ENCODE measurements at regions not wholly inside any gene's neighbourhood (a gene's known extent, or its start where the extent isn't known, plus 50 kb on each side); places are given as distances from the start of the nearest gene placed in this dataset.

DNA sequence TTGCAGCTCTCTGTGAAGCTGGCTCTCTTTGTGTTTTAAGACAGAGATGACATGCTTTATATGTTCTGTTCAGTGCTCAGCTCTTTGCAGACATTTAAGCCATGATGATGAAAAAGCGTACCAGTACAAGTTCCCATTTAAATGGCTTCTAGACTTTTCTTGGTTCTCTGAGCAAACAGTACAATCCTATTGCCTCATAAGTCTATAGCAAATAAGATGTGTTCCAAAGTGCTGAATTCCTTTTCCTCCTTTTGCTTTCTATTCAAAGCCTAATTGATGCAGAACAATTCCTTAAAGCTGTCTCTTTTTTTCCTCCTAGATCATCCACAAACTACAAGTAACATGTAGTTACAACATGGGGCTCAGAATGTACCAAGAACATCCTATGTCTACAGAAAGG is 168.8 kb upstream of the SPATS2L start:
- Histone ChIP-seq H3K4me1 (ENCODE audit: control insufficient read depth, low read depth, low read length) (no peaks in the 10 kb centered on the region), H3K79me2 (ENCODE audit: control insufficient read depth, insufficient read depth, low read length) (no peaks in the 10 kb centered on the region), H3K36me3 (ENCODE audit: control insufficient read depth, insufficient read depth, low read length) (no peaks in the 10 kb centered on the region), H3K79me1 (ENCODE audit: low read length) (no peaks in the 10 kb centered on the region), H2BK15ac (replicated peaks; ENCODE audit: low read depth) (no peak overlapping the region), H2BK5ac (ENCODE audit: low read length) (no peak overlapping the region), H3K27me3 (ENCODE audit: insufficient read depth, low read length, poor library complexity) (no peaks in the 10 kb centered on the region), H3K56ac (ENCODE audit: low read length) (no peak overlapping the region), H3K9ac (ENCODE audit: low read length) (no peak overlapping the region), H3K4ac (ENCODE audit: low read depth, low read length) (no peak overlapping the region), H2AK5ac (ENCODE audit: low read length) (no peak overlapping the region), H3K4me2 (ENCODE audit: low read length) (no peak overlapping the region), H3K27ac (ENCODE audit: low read depth, low read length) (no peak overlapping the region), H3K4me3 (ENCODE audit: low read length) (no peak overlapping the region), H4K8ac (ENCODE audit: low read depth, low read length) (no peak overlapping the region), H3K18ac (ENCODE audit: low read length) (peak overlapping the region; percentile 18), H4K5ac (ENCODE audit: low read length) (no peak overlapping the region), H3K23ac (ENCODE audit: low read length) (no peak overlapping the region), H2BK120ac (ENCODE audit: low read depth, low read length) (peak overlapping the region; percentile 68)
- no peak for DNase-seq
- WGBS (ENCODE audit: extremely low coverage, insufficient coverage, low lambda C conversion rate), result no CpG with 5 or more reads among the region's 1 CpG

DNA sequence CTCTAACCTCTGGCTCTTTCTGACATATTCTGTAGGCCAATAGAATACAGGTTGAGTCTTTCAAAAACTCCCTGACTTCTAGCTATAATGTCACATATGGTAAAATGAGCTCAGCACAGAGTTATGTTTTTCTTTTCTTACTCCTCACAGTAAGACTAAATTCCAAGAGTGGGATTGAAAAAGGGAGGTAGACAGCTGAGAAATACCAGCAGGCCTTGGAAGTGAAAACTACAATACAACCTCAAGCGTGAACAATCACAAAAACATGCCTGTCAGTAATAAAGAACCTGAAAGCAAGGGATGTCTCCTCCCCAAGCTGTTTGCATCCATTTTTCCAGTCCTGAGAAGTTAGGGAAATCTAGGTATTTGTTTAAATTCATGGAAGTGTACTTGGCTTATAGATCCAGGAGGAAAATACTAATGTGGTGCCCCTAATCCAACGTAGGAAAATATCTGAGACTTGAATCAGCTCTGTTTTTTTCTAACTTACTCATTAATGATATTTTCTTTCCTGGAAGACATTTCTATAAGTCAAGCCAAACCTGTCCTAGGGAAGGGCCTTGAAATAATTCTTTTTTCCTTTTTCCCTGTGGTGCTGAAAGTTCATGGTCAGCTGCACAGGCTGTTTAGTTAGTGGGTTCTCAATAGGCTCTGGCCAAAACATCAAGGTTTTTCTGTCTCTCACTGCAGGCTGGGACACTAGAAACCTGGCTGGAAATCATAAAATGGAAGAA is 167.9 kb upstream of the SPATS2L start:
- H3K36me3 ChIP-seq (ENCODE audit: control insufficient read depth, insufficient read depth, low read length), result no peaks in the 10 kb centered on the region
- H3K56ac ChIP-seq (ENCODE audit: low read length), result no peak overlapping the region
- H3K4ac ChIP-seq (ENCODE audit: low read depth, low read length), result no peak overlapping the region
- H2BK120ac ChIP-seq (ENCODE audit: low read depth, low read length), result peak overlapping the region; percentile 45
- no peak overlapping the region for H3K4me3 ChIP-seq (ENCODE audit: low read length)
- no peak overlapping the region for H4K5ac ChIP-seq (ENCODE audit: low read length)
- H3K9ac ChIP-seq (ENCODE audit: low read length), result no peak overlapping the region
- peak overlapping the region; percentile 98 for H2BK15ac ChIP-seq (replicated peaks; ENCODE audit: low read depth)
- no peak overlapping the region for H3K23ac ChIP-seq (ENCODE audit: low read length)
- no peaks in the 10 kb centered on the region for H3K79me2 ChIP-seq (ENCODE audit: control insufficient read depth, insufficient read depth, low read length)
- no CpG with 5 or more reads among the region's 2 CpGs for WGBS (ENCODE audit: extremely low coverage, insufficient coverage, low lambda C conversion rate)
- no peaks in the 10 kb centered on the region for H3K79me1 ChIP-seq (ENCODE audit: low read length)
- peak overlapping the region; percentile 76 for H4K8ac ChIP-seq (ENCODE audit: low read depth, low read length)
- peak overlapping the region; percentile 75 for H3K18ac ChIP-seq (ENCODE audit: low read length)
- no peak overlapping the region for H2AK5ac ChIP-seq (ENCODE audit: low read length)
- no peak overlapping the region for H2BK5ac ChIP-seq (ENCODE audit: low read length)
- no peaks in the 10 kb centered on the region for H3K27me3 ChIP-seq (ENCODE audit: insufficient read depth, low read length, poor library complexity)
- H3K27ac ChIP-seq (ENCODE audit: low read depth, low read length), result no peak overlapping the region
- no peak overlapping the region for H3K4me2 ChIP-seq (ENCODE audit: low read length)
- H3K4me1 ChIP-seq (ENCODE audit: control insufficient read depth, low read depth, low read length), result no peaks in the 10 kb centered on the region
- DNase-seq, result no peak

DNA sequence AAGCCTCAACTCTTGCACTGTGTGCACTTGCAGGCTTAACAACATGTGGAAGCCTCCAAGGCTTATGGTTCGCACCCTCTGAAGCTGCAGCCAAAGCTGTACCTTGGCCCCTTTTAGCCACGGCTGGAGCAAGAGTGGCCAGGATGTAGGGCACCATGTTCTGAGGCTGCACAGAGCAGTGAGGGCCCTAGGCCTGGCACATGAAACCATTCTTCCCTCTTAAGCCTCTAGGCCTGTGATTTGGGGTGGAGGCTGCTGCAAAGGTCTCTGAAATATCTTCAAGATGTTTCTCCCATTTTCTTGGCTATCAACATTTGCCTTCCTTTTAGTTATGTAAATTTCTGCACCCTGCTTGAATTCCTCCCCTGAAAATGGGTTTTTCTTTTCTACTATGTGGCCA is 161.9 kb upstream of the SPATS2L start:
- H3K4me2 ChIP-seq (ENCODE audit: low read length), result no peak overlapping the region
- DNase-seq, result no peak
- no peak overlapping the region for H2BK15ac ChIP-seq (replicated peaks; ENCODE audit: low read depth)
- H2BK120ac ChIP-seq (ENCODE audit: low read depth, low read length), result no peak overlapping the region
- no peaks in the 10 kb centered on the region for H3K79me2 ChIP-seq (ENCODE audit: control insufficient read depth, insufficient read depth, low read length)
- H3K36me3 ChIP-seq (ENCODE audit: control insufficient read depth, insufficient read depth, low read length), result no peaks in the 10 kb centered on the region
- H2AK5ac ChIP-seq (ENCODE audit: low read length), result no peak overlapping the region
- H3K4me1 ChIP-seq (ENCODE audit: control insufficient read depth, low read depth, low read length), result no peaks in the 10 kb centered on the region
- no CpG with 5 or more reads among the region's 2 CpGs for WGBS (ENCODE audit: extremely low coverage, insufficient coverage, low lambda C conversion rate)
- no peak overlapping the region for H3K18ac ChIP-seq (ENCODE audit: low read length)
- H3K56ac ChIP-seq (ENCODE audit: low read length), result no peak overlapping the region
- H2BK5ac ChIP-seq (ENCODE audit: low read length), result no peak overlapping the region
- H3K27me3 ChIP-seq (ENCODE audit: insufficient read depth, low read length, poor library complexity), result no peaks in the 10 kb centered on the region
- H4K8ac ChIP-seq (ENCODE audit: low read depth, low read length), result no peak overlapping the region
- peak overlapping the region; percentile 8 for H3K4me3 ChIP-seq (ENCODE audit: low read length)
- no peak overlapping the region for H3K23ac ChIP-seq (ENCODE audit: low read length)
- H3K4ac ChIP-seq (ENCODE audit: low read depth, low read length), result no peak overlapping the region
- H3K27ac ChIP-seq (ENCODE audit: low read depth, low read length), result no peak overlapping the region
- H3K9ac ChIP-seq (ENCODE audit: low read length), result no peak overlapping the region
- no peaks in the 10 kb centered on the region for H3K79me1 ChIP-seq (ENCODE audit: low read length)
- no peak overlapping the region for H4K5ac ChIP-seq (ENCODE audit: low read length)

DNA sequence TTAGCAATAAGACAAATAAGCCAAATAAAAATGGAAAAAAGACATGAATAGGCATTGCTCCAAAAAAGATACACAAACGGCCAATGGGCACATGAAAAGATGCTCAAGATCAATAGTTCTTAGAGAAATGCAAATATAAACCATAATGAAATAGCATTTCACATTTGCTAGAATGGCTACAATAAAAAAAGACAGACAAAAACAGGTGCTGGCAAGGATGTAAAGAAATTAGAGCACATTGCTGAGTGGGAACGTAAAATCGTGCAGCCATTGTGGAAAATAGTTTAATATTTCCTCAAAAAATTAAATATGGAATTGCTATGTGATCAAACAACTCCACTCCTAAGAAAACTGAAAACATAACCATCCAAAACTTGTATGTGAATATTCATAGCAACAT is 160.0 kb upstream of the SPATS2L start:
- H3K27me3 ChIP-seq (ENCODE audit: insufficient read depth, low read length, poor library complexity), result no peaks in the 10 kb centered on the region
- H3K4me2 ChIP-seq (ENCODE audit: low read length), result no peak overlapping the region
- WGBS (ENCODE audit: extremely low coverage, insufficient coverage, low lambda C conversion rate), result no CpG with 5 or more reads among the region's 3 CpGs

DNA sequence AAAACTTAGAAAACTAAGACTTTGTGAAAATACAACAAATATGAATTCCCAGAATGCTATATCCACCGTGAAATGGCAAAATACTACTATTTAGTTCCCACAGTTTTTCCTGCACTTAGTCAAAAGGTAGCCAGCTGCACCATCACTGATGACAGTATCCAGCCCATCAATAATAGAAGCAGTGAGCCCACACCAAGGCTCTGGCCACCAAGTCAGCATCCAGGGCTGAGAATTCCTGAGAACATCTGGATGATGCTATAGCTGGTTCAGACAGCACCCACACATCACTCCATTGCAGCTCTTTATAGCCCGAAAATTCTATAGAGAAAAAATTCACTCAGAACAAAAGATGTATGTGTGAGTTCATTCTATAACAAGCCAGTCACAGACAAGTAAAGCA is 159.1 kb upstream of the SPATS2L start:
- H3K79me1 ChIP-seq (ENCODE audit: low read length), result no peaks in the 10 kb centered on the region
- no peak overlapping the region for H4K5ac ChIP-seq (ENCODE audit: low read length)
- H3K79me2 ChIP-seq (ENCODE audit: control insufficient read depth, insufficient read depth, low read length), result no peaks in the 10 kb centered on the region
- no peak overlapping the region for H2AK5ac ChIP-seq (ENCODE audit: low read length)
- no peak overlapping the region for H3K18ac ChIP-seq (ENCODE audit: low read length)
- no peak for DNase-seq
- H2BK5ac ChIP-seq (ENCODE audit: low read length), result no peak overlapping the region
- H3K23ac ChIP-seq (ENCODE audit: low read length), result no peak overlapping the region
- H3K36me3 ChIP-seq (ENCODE audit: control insufficient read depth, insufficient read depth, low read length), result no peaks in the 10 kb centered on the region
- no peak overlapping the region for H3K4me2 ChIP-seq (ENCODE audit: low read length)
- H3K9ac ChIP-seq (ENCODE audit: low read length), result no peak overlapping the region
- H3K4ac ChIP-seq (ENCODE audit: low read depth, low read length), result no peak overlapping the region
- H3K4me3 ChIP-seq (ENCODE audit: low read length), result no peak overlapping the region
- H2BK15ac ChIP-seq (replicated peaks; ENCODE audit: low read depth), result no peak overlapping the region
- no peak overlapping the region for H4K8ac ChIP-seq (ENCODE audit: low read depth, low read length)
- no peaks in the 10 kb centered on the region for H3K27me3 ChIP-seq (ENCODE audit: insufficient read depth, low read length, poor library complexity)
- H3K27ac ChIP-seq (ENCODE audit: low read depth, low read length), result no peak overlapping the region
- no peak overlapping the region for H3K56ac ChIP-seq (ENCODE audit: low read length)
- H3K4me1 ChIP-seq (ENCODE audit: control insufficient read depth, low read depth, low read length), result no peaks in the 10 kb centered on the region
- no CpG with 5 or more reads among the region's 2 CpGs for WGBS (ENCODE audit: extremely low coverage, insufficient coverage, low lambda C conversion rate)
- H2BK120ac ChIP-seq (ENCODE audit: low read depth, low read length), result no peak overlapping the region

More for the DNA sequence above, 160.0 kb upstream of the SPATS2L start:
- no peak overlapping the region for H2BK120ac ChIP-seq (ENCODE audit: low read depth, low read length)
- no peaks in the 10 kb centered on the region for H3K79me2 ChIP-seq (ENCODE audit: control insufficient read depth, insufficient read depth, low read length)
- H3K23ac ChIP-seq (ENCODE audit: low read length), result no peak overlapping the region
- H3K56ac ChIP-seq (ENCODE audit: low read length), result no peak overlapping the region
- H4K8ac ChIP-seq (ENCODE audit: low read depth, low read length), result no peak overlapping the region
- H3K18ac ChIP-seq (ENCODE audit: low read length), result no peak overlapping the region
- H3K4me3 ChIP-seq (ENCODE audit: low read length), result no peak overlapping the region
- H3K9ac ChIP-seq (ENCODE audit: low read length), result no peak overlapping the region
- no peaks in the 10 kb centered on the region for H3K79me1 ChIP-seq (ENCODE audit: low read length)
- no peak overlapping the region for H4K5ac ChIP-seq (ENCODE audit: low read length)
- no peak overlapping the region for H2AK5ac ChIP-seq (ENCODE audit: low read length)
- no peaks in the 10 kb centered on the region for H3K4me1 ChIP-seq (ENCODE audit: control insufficient read depth, low read depth, low read length)
- H2BK15ac ChIP-seq (replicated peaks; ENCODE audit: low read depth), result no peak overlapping the region
- no peak for DNase-seq
- H3K4ac ChIP-seq (ENCODE audit: low read depth, low read length), result no peak overlapping the region
- no peaks in the 10 kb centered on the region for H3K36me3 ChIP-seq (ENCODE audit: control insufficient read depth, insufficient read depth, low read length)
- H2BK5ac ChIP-seq (ENCODE audit: low read length), result no peak overlapping the region
- H3K27ac ChIP-seq (ENCODE audit: low read depth, low read length), result no peak overlapping the region

DNA sequence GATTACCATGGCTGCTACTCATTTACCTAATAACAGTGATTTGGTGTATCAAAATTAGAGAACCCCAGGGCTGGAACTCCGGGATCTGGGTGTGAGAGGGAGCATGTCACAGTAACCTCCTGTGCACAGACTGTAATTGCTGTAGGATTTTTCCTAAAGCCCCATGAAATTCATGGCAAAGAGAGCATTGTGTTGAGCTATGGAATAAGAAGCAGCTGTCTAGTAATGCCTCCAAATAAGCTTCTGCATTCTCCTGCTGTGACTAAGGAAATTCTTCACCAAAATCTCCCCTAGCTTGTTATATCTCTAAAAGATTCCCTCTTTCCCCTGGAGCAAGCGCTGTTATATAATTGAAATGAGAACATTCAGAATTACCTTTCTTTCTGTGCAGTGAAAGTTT is 158.1 kb upstream of the SPATS2L start:
- Histone ChIP-seq H2BK120ac (ENCODE audit: low read depth, low read length) (no peak overlapping the region), H3K79me2 (ENCODE audit: control insufficient read depth, insufficient read depth, low read length) (no peaks in the 10 kb centered on the region), H3K18ac (ENCODE audit: low read length) (no peak overlapping the region), H3K79me1 (ENCODE audit: low read length) (no peaks in the 10 kb centered on the region), H3K4me3 (ENCODE audit: low read length) (no peak overlapping the region), H3K36me3 (ENCODE audit: control insufficient read depth, insufficient read depth, low read length) (no peaks in the 10 kb centered on the region), H3K9ac (ENCODE audit: low read length) (no peak overlapping the region), H2AK5ac (ENCODE audit: low read length) (no peak overlapping the region), H4K8ac (ENCODE audit: low read depth, low read length) (no peak overlapping the region), H2BK15ac (replicated peaks; ENCODE audit: low read depth) (no peak overlapping the region), H3K4me2 (ENCODE audit: low read length) (no peak overlapping the region), H3K27me3 (ENCODE audit: insufficient read depth, low read length, poor library complexity) (no peaks in the 10 kb centered on the region), H3K27ac (ENCODE audit: low read depth, low read length) (no peak overlapping the region), H2BK5ac (ENCODE audit: low read length) (no peak overlapping the region), H3K4ac (ENCODE audit: low read depth, low read length) (no peak overlapping the region), H3K4me1 (ENCODE audit: control insufficient read depth, low read depth, low read length) (no peaks in the 10 kb centered on the region), H3K23ac (ENCODE audit: low read length) (no peak overlapping the region), H3K56ac (ENCODE audit: low read length) (no peak overlapping the region), H4K5ac (ENCODE audit: low read length) (no peak overlapping the region)
- no peak for DNase-seq
- no CpG with 5 or more reads among the region's 2 CpGs for WGBS (ENCODE audit: extremely low coverage, insufficient coverage, low lambda C conversion rate)

Data from mesendoderm (in vitro differentiated cells).